ENCODE measurements at regions not wholly inside any gene's neighbourhood (a gene's known extent, or its start where the extent isn't known, plus 50 kb on each side); places are given as distances from the start of the nearest gene placed in this dataset.
"Not testable (repeated sequence)": the region's sequence is repeated elsewhere in the genome, so short reads cannot be mapped to it uniquely, and the experiment has no call there.

- not testable (repeated sequence) for DNase-seq
Measured at GRCh38 chr21:9791453-9791852, 729.9 kb upstream of the TPTE start.

GRCh38 chr21:9795291-9795690, 726.1 kb upstream of the TPTE start:
- DNase-seq: not testable (repeated sequence)

- not testable (repeated sequence) for DNase-seq
Measured at GRCh38 chr21:9796293-9796692, 725.1 kb upstream of the TPTE start.

GRCh38 chr21:9807675-9808074, 713.7 kb upstream of the TPTE start:
- not testable (repeated sequence) for DNase-seq

GRCh38 chr21:9811223-9812004, 710.0 kb upstream of the TPTE start:
- not testable (repeated sequence) for DNase-seq

DNA sequence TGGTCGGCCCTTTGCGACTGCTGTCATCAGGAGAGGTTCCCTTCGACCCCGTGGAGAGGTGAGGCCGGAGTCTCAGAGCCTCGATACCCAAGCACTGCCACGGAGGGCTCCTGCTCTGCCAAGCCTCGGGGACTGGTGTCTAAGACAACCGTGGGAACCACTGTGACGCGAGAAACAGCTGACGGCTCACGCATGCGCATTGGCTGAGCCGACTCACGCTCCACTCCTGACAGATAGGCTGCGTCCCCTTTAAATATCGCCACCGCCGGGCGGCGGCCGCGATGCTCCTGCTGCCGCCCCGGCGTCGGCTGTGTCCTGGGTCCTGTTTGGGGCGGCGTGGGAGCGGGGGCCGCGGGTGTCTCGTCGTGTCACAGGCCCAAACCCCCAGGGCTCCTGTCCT, 708.9 kb upstream of the TPTE start:
- not testable (repeated sequence) for DNase-seq

GRCh38 chr21:9813894-9814814, 707.2 kb upstream of the TPTE start:
- DNase-seq: not testable (repeated sequence)

- not testable (repeated sequence) for DNase-seq
Measured at GRCh38 chr21:9815181-9815789, 706.1 kb upstream of the TPTE start.

GRCh38 chr21:9816734-9817334, 704.5 kb upstream of the TPTE start:
- DNase-seq: not testable (repeated sequence)

GRCh38 chr21:9817841-9818441, 703.4 kb upstream of the TPTE start:
- not testable (repeated sequence) for DNase-seq

DNA sequence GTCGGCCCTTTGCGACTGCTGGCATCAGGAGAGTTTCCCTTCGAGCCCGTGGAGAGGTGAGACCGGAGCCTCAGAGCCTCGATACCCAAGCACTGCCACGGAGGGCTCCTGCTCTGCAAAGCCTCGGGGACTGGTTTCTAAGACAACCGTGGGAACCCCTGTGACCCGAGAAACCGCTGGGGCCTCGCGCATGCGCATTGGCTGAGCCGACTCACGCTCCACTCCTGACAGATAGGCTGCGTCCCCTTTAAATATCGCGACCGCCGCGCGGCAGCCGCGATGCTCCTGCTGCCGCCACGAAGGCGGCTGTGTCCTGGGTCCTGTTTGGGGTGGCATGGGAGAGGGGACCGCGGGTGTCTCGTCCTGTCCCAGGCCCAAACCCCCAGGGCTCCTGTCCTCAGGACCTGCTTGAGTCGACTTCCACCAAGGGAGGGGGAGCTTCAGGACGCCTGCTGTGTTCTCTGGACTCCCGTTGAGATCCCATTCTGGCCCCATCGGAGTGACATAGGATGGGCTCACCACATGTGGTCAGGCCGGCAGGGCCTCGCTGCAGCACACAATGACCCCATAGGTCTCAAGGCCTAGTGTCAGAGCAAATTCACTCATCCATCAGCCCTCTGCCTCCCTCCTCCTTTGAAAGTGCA, 701.7 kb upstream of the TPTE start:
- not testable (repeated sequence) for DNase-seq

GRCh38 chr21:9820579-9820978, 700.8 kb upstream of the TPTE start:
- not testable (repeated sequence) for DNase-seq

DNA sequence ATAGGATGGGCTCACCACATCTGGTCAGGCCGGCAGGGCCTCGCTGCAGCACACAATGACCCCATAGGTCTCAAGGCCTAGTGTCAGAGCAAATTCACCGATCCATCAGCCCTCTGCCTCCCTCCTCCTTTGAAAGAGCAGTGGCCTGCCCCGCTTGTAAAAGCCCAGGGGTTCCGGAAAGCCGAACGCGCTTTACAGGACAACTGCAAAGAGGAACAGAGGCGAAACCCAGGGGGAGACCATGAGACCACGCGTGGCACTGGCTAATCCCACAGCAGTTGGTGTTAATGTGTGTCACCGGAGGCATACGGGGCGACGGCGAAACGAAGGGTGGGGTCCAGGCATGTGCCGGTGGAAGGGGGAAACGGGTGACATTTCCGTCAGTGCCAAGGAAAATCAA, 699.9 kb upstream of the TPTE start:
- DNase-seq: not testable (repeated sequence)

DNA sequence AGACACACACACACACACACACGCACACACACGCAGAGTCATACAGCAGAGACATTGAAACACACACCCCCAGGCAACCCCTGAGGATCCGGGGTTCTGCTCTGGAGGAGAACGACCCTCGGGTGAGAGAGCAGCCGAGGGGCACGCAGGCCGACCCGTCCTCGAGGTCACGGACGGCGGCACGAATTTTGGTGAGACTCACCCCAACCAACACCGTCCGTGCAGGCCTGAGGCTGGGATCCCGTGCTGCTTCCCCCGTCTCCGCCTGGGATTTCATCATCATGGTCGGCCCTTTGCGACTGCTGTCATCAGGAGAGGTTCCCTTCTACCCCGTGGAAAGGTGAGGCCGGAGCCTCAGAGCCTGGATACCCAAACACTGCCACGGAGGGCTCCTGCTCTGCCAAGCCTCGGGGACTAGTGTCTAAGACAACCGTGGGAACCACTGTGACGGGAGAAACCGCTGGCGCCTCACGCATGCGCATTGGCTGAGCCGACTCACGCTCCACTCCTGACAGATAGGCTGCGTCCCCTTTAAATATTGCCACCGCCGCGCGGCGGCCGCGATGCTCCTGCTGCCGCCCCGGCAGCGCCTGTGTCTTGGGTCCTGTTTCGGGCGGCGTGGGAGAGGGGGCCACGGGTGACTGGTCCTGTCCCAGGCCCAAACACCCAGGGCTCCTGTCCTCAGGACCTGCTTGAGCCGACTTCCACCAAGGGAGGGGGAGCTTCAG, 699.1 kb upstream of the TPTE start:
- DNase-seq: not testable (repeated sequence)

DNA sequence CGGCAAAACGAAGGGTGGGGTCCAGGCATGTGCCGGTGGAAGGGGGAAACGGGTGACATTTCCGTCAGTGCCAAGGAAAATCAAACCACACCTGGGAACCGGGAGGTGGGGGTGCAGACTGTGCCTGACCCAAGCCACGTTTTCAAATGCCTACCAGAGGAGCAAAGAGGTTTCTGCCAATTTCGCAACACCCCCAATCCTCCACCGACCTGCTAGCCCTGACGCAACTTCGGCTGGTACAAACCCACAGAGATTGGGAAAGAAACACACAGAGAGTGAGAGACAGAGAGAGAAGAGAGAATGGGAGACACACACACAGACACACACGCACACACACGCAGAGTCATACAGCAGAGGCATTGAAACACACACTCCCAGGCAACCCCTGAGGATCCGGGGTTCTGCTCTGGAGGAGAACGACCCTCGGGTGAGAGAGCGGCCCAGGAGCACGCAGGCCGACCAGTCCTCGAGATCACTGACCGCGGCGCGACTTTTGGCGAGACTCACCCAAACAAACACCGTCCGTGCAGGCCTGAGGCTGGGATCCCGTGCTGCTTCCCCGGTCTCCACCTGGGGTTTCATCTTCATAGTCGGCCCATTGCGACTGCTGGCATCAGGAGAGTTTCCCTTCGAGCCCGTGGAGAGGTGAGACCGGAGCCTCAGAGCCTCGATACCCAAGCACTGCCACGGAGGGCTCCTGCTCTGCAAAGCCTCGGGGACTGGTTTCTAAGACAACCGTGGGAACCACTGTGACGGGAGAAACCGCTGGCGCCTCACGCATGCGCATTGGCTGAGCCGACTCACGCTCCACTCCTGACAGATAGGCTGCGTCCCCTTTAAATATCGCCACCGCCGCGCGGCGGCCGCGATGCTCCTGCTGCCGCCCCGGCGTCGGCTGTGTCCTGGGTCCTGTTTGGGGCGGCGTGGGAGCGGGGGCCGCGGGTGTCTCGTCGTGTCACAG, 697.9 kb upstream of the TPTE start:
- peak; percentile 20 for DNase-seq

- not testable (repeated sequence) for DNase-seq
Measured at GRCh38 chr21:9830801-9831200, 690.6 kb upstream of the TPTE start.

DNA sequence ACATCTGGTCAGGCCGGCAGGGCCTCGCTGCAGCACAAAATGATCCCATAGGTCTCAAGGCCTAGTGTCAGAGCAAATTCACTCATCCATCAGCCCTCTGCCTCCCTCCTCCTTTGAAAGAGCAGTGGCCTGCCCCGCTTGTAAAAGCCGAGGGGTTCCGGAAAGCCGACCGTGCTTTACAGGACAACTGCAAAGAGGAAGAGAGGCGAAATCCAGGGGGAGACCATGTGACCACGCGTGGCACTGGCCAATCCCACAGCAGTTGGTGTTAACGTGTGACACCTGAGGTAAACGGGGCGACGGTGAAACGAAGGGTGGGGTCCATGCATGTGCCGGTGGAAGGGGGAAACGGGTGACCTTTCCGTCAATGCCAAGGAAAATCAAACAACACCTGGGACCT, 688.6 kb upstream of the TPTE start:
- DNase-seq: not testable (repeated sequence)

- DNase-seq: not testable (repeated sequence)
Measured at GRCh38 chr21:9836547-9836946, 684.8 kb upstream of the TPTE start.

DNA sequence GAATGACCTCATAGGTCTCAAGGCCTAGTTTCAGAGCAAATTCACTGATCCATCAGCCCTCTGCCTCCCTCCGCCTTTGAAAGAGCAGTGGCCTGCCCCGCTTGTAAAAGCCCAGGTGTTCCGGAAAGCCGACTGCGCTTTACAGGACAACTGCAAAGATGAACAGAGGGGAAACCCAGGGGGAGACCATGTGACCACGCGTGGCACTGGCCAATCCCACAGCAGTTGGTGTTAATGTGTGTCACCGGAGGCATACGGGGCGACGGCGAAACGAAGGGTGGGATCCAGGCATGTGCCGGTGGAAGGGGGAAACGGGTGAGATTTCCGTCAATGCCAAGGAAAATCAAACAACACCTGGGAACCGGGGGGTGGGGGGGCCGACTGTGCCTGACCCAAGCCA, 684.4 kb upstream of the TPTE start:
- not testable (repeated sequence) for DNase-seq

- DNase-seq: not testable (repeated sequence)
Measured at GRCh38 chr21:9837526-9837925, 683.9 kb upstream of the TPTE start.

All from T-helper 9 cell (primary cell).